GM12878 (cell line): ENCODE measurements at regions not wholly inside any gene's neighbourhood (a gene's known extent, or its start where the extent isn't known, plus 50 kb on each side); places are given as distances from the start of the nearest gene placed in this dataset.

Source experiments
- ATAC-seq: fragments of 200-7000 bp; cut with Tn5 transposase; 3 replicates; pipeline ENCODE4 v1.9.1; 2020; ENCODE audit warnings: mild to moderate bottlenecking, moderate library complexity
- BruUV-seq: library from RNA; stranded (reverse); fragments of 400-500 nt; replicated peaks from 2 replicates; lab custom pipeline; 2021; lab: Mats Ljungman, UMichigan
- CTCF ChIA-PET: fragments of 300-600 bp; sonication (Branson Sonifier 250); formaldehyde crosslinking; extraction: SDS; loops from one replicate; lab custom pipeline; 2021; ENCODE audit warnings: inconsistent platforms; lab: Yijun Ruan, JAX
- POLR2A ChIA-PET: fragments of 350-600 bp; formaldehyde crosslinking; extraction: SDS; loops from one replicate; lab custom pipeline; 2021; ENCODE audit warnings: inconsistent platforms; lab: Charles Lee
- RAD21 ChIA-PET: fragments of 300-600 bp; sonication (Branson Sonifier 250); formaldehyde crosslinking; loops from one replicate; lab custom pipeline; 2023; ENCODE audit warnings: antibody characterized with exemption; ENCODE audit not compliant: unreplicated experiment; lab: Charles Lee
- SMC1A ChIA-PET: fragments of 300-600 bp; sonication (Branson Sonifier 250); formaldehyde crosslinking; loops from one replicate; lab custom pipeline; 2023; ENCODE audit not compliant: unreplicated experiment, uncharacterized antibody; lab: Charles Lee
- DNase-seq: peaks from one replicate; pipeline ENCODE4 v3.0.0-alpha.2; 2011; ENCODE audit warnings: low read depth, low spot score
- FAIRE-seq: peaks from 3 replicates; lab custom pipeline; 2011; peaks lifted over from hg19 to GRCh38; lab: Jason Lieb, UNC
- H2AFZ ChIP-seq: 2 replicates; pipeline ENCODE4 v1.6.0; 2011; ENCODE audit warnings: low read depth, low read length, control low read depth; ENCODE audit not compliant: control insufficient read depth
- H3K27ac ChIP-seq: 2 replicates; pipeline ENCODE4 v1.5.1; 2011; ENCODE audit warnings: control low read depth; ENCODE audit not compliant: control insufficient read depth, insufficient read depth
- H3K27me3 ChIP-seq, 2 experiments: replicated peaks in 1 of 2; 2 replicates each; pipeline versions ENCODE4 v1.6.0 to v1.6.1; 2011; ENCODE audit warnings: low read length in 1 of 2; ENCODE audit not compliant: control insufficient read depth in 2 of 2, insufficient read depth in 2 of 2
- H3K36me3 ChIP-seq, 2 experiments: 2 replicates each; pipeline ENCODE4 v1.5.1; 2011; ENCODE audit warnings: low read length in 1 of 2; ENCODE audit not compliant: control insufficient read depth in 2 of 2, insufficient read depth in 2 of 2
- H3K4me1 ChIP-seq: 2 replicates; pipeline ENCODE4 v1.6.1; 2011; ENCODE audit warnings: mild to moderate bottlenecking, low read length, moderate library complexity, mixed read lengths; ENCODE audit not compliant: control insufficient read depth, insufficient read depth
- H3K4me2 ChIP-seq: 2 replicates; pipeline ENCODE4 v1.6.0; 2011; ENCODE audit warnings: control low read depth; ENCODE audit not compliant: control insufficient read depth, insufficient read depth
- H3K4me3 ChIP-seq: fragments of 200-600 bp; sonication (generic); 2 replicates; pipeline ENCODE4 v1.5.1; 2016
- H3K79me2 ChIP-seq: 2 replicates; pipeline ENCODE4 v1.6.0; 2011; ENCODE audit warnings: low read length; ENCODE audit not compliant: control insufficient read depth, insufficient read depth
- H3K9ac ChIP-seq: 2 replicates; pipeline ENCODE4 v1.8.0; 2011; ENCODE audit warnings: low read length, control low read depth, mixed read lengths; ENCODE audit not compliant: control insufficient read depth, insufficient read depth
- H3K9me3 ChIP-seq: replicated peaks from 3 replicates; pipeline ENCODE4 v1.5.1; 2011; ENCODE audit warnings: mild to moderate bottlenecking, low read length; ENCODE audit not compliant: control insufficient read depth, insufficient read depth
- H4K20me1 ChIP-seq: 2 replicates; pipeline ENCODE4 v1.6.0; 2011; ENCODE audit not compliant: control insufficient read depth, insufficient read depth
- ASH2L ChIP-seq: fragments of 300-600, 200-600 bp; sonication (generic); IDR thresholded peaks from 2 replicates; pipeline ENCODE4 v1.6.1; 2017; ENCODE audit warnings: low read depth, mild to moderate bottlenecking, borderline replicate concordance
- JUND ChIP-seq: IDR thresholded peaks from 2 replicates; pipeline ENCODE4 v1.6.1; 2012; ENCODE audit warnings: low read depth, mild to moderate bottlenecking, low read length, improper control_type of control experiment, moderate library complexity
- KLF5 ChIP-seq: fragments of 450-650 bp; IDR thresholded peaks from 2 replicates; pipeline ENCODE4 v1.6.1; 2014; ENCODE audit warnings: mild to moderate bottlenecking; ENCODE audit not compliant: partially characterized antibody
- RELA ChIP-seq: fragments of 450-650 bp; IDR thresholded peaks from 2 replicates; pipeline ENCODE4 v1.8.0; 2014; ENCODE audit warnings: borderline replicate concordance; ENCODE audit not compliant: partially characterized antibody
- STAT3 ChIP-seq: IDR thresholded peaks from 2 replicates; pipeline ENCODE4 v1.6.1; 2011; ENCODE audit warnings: low read depth, low read length, improper control_type of control experiment
- SUZ12 ChIP-seq: fragments of 200-600 bp; sonication (generic); IDR thresholded peaks from one replicate; pipeline ENCODE4 v1.6.1; 2018; ENCODE audit warnings: antibody characterized with exemption, mild to moderate bottlenecking; ENCODE audit not compliant: unreplicated experiment
- YBX1 ChIP-seq: fragments of 450-650 bp; IDR thresholded peaks from 2 replicates; pipeline ENCODE4 v1.6.1; 2016; ENCODE audit warnings: antibody characterized with exemption
- YY1 ChIP-seq: IDR thresholded peaks from 2 replicates; pipeline ENCODE4 v1.6.1; 2011; ENCODE audit warnings: low read depth, mild to moderate bottlenecking, low read length
- WGBS: methylation state at CpG from one replicate; pipeline ENCODE4 v1.1.6; 2016; ENCODE audit warnings: low lambda C conversion rate; ENCODE audit not compliant: insufficient replicate concordance, insufficient coverage; ENCODE audit errors: missing lambda C conversion rate; 5-methylcytosine and 5-hydroxymethylcytosine counted together
- in situ Hi-C: fragments of 300-500 bp; cut with MboI; formaldehyde crosslinking; loops from 9 replicates; pipeline ENCODE4 v1.14.3; 2018; ENCODE audit warnings: mixed read lengths
- intact Hi-C: fragments of 100-400 bp; cut with micrococcal nuclease; formaldehyde crosslinking; loops from one replicate; pipeline ENCODE4 v1.14.2; 2022; ENCODE audit not compliant: unreplicated experiment
- TF ChIP-seq, protein P1 (sequence below): fragments of 150-350 bp; IDR thresholded peaks from 2 replicates; pipeline ENCODE4 v1.6.1; 2014; ENCODE audit warnings: mild to moderate bottlenecking, low read depth, low read length
- TF ChIP-seq, protein P2 (sequence below): fragments of 450-650 bp; IDR thresholded peaks from 2 replicates; pipeline ENCODE4 v1.6.1; 2016; ENCODE audit warnings: mild to moderate bottlenecking

DNA sequence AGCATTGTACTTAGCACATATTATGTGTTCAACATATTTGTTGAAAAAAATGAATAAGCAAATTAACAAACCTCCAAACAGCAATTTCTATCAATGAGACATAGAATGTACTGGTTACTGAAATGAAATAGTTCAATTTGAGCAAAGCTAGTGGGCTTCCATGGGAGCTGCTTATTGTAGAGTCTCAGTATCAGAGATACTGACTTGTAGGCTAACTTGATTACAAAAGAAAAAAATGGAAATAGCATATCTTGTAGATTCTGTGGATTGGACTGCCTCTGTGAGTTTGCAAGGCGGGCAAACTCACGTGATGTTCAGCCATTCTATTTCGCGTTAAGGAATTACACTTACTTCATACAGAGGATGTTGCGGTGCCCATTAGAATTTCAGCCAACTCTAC, 222.1 kb upstream of the JADE1 start:
- WGBS: 68% methylated on average over 5 of the region's 5 CpGs
- RAD21 ChIA-PET: no interaction called here
- POLR2A ChIA-PET: interaction anchor here (0.6 kb wide), 1 partner anchor 10 kb away, joined by 3 read pairs; no protein-coding TSS in a partner anchor
- Histone ChIP-seq H3K4me2 (no peak overlapping the region), H4K20me1 (no peaks in the 10 kb centered on the region), H3K79me2 (no peaks in the 10 kb centered on the region), H3K4me3 (no peak overlapping the region), H3K9ac (no peak overlapping the region), H3K36me3 (no peaks in the 10 kb centered on the region), H3K9me3 (no peaks in the 10 kb centered on the region), H2AFZ (no peak overlapping the region), H3K27ac (no peak overlapping the region), H3K27me3 (no peaks in the 10 kb centered on the region), H3K4me1 (no peaks in the 10 kb centered on the region)
- FAIRE-seq: no peak
- CTCF ChIA-PET: interaction anchor here (1.9 kb wide), 1 partner anchor 13 kb away, joined by 9 read pairs; no protein-coding TSS in a partner anchor
- in situ Hi-C loops (no loop called here), intact Hi-C loops (no loop called here)
- no peak for DNase-seq
- SMC1A ChIA-PET: interaction anchor here (1.4 to 1.7 kb wide), 2 partner anchors 14 to 24 kb away, joined by 4 to 6 read pairs; no protein-coding TSS in a partner anchor
- BruUV-seq: no TSS peak
- no peak for TF ChIP-seq YY1
- TF ChIP-seq RELA: no peak
- no peak for TF ChIP-seq ASH2L
- ATAC-seq: no peak

DNA sequence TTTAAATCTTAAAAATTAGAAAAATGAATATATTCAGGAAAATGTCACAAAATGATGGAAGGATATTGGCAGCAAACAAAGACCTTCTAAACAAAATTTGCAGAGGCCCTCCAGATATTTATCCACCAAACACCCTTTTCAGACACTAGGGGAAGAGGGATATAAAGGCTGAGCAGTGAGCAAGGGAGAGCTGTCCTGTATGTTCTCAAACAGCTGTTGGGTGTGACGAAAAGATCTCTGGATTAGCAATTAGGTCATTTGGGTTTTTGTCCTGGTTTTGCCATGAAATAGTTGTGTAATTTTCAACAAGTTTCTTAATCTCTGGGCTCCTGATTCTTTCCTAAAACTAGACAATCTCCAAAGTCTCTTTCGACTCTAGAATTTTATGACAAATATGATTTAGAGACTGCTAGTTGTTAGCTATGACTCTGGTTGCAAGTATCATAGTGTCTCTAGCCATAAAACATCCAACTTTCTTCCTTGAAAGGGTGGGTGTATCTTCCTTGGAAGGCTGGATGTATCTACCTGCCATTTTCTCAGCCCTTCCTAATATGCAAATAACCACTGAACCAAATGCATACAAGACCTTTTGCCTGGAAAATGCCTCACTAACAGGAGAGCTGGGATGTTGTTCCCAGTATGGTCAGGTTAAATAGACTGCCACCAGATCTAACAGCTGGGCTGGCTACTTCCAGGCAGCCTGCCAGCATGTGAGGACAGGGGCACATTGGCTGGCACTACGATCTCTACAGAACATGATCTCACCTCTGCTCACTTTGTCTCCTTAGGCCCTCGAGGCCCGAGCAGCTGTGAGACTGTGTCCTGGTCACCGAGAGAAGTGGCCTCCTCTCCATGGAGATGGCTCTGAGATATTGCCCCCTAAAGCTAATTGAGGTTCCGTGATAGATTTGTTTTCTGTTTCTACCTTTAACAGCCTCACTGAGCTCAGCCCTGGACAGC, 225.5 kb upstream of the JADE1 start:
- Histone ChIP-seq H3K4me2 (no peak overlapping the region), H4K20me1 (no peaks in the 10 kb centered on the region), H3K9ac (no peak overlapping the region), H3K36me3 (no peaks in the 10 kb centered on the region), H3K4me3 (no peak overlapping the region), H2AFZ (no peak overlapping the region), H3K9me3 (no peaks in the 10 kb centered on the region), H3K79me2 (no peaks in the 10 kb centered on the region), H3K4me1 (no peaks in the 10 kb centered on the region), H3K27ac (no peak overlapping the region), H3K27me3 (no peaks in the 10 kb centered on the region)
- intact Hi-C loops (no loop called here), in situ Hi-C loops (no loop called here)
- POLR2A ChIA-PET: no interaction called here
- RAD21 ChIA-PET: no interaction called here
- DNase-seq (no peak), FAIRE-seq (no peak), ATAC-seq (no peak)
- CTCF ChIA-PET: interaction anchor here (1.0 to 3.3 kb wide), 2 partner anchors 10 to 28 kb away, joined by 3 to 15 read pairs; no protein-coding TSS in a partner anchor
- 48% methylated on average over 7 of the region's 7 CpGs for WGBS
- SMC1A ChIA-PET: interaction anchor here (0.6 to 1.7 kb wide), 4 partner anchors 9 to 25 kb away, joined by 3 to 9 read pairs (median 4); no protein-coding TSS in a partner anchor
- BruUV-seq: no TSS peak
- TF ChIP-seq STAT3: no peak
- no peak for TF ChIP-seq JUND
- TF ChIP-seq, protein P1, sequence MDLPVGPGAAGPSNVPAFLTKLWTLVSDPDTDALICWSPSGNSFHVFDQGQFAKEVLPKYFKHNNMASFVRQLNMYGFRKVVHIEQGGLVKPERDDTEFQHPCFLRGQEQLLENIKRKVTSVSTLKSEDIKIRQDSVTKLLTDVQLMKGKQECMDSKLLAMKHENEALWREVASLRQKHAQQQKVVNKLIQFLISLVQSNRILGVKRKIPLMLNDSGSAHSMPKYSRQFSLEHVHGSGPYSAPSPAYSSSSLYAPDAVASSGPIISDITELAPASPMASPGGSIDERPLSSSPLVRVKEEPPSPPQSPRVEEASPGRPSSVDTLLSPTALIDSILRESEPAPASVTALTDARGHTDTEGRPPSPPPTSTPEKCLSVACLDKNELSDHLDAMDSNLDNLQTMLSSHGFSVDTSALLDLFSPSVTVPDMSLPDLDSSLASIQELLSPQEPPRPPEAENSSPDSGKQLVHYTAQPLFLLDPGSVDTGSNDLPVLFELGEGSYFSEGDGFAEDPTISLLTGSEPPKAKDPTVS: no peak
- TF ChIP-seq, protein P2, sequence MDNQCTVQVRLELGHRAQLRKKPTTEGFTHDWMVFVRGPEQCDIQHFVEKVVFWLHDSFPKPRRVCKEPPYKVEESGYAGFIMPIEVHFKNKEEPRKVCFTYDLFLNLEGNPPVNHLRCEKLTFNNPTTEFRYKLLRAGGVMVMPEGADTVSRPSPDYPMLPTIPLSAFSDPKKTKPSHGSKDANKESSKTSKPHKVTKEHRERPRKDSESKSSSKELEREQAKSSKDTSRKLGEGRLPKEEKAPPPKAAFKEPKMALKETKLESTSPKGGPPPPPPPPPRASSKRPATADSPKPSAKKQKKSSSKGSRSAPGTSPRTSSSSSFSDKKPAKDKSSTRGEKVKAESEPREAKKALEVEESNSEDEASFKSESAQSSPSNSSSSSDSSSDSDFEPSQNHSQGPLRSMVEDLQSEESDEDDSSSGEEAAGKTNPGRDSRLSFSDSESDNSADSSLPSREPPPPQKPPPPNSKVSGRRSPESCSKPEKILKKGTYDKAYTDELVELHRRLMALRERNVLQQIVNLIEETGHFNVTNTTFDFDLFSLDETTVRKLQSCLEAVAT: no peak
- TF ChIP-seq SUZ12: no peak
- no peak for TF ChIP-seq KLF5
- TF ChIP-seq YBX1: no peak
